CD8-positive, alpha-beta memory T cell (primary cell): ENCODE measurements at regions not wholly inside any gene's neighbourhood (a gene's known extent, or its start where the extent isn't known, plus 50 kb on each side); places are given as distances from the start of the nearest gene placed in this dataset.

Source experiments
- CTCF ChIA-PET: fragments of 350-600 bp; sonication (Branson Sonifier 250); formaldehyde crosslinking; loops from one replicate; lab custom pipeline; 2021; ENCODE audit warnings: antibody characterized with exemption; lab: Charles Lee
- POLR2A ChIA-PET: fragments of 350-600 bp; sonication (Branson Sonifier 250); formaldehyde crosslinking; loops from one replicate; lab custom pipeline; 2021; ENCODE audit warnings: antibody characterized with exemption; lab: Charles Lee
- DNase-seq, 5 donors: peaks; one replicate each; pipeline versions ENCODE4 v3.0.0 to v3.0.0-alpha.2; 2020 to 2022; ENCODE audit warnings: mixed read lengths in 1 of 5
- H3K27ac ChIP-seq: one replicate; pipeline ENCODE4 v1.7.0; 2013; ENCODE audit warnings: low read depth, mild to moderate bottlenecking, low read length, moderate library complexity
- H3K27me3 ChIP-seq: 2 replicates; pipeline ENCODE4 v1.7.0; 2013; ENCODE audit warnings: low read length, mild to moderate bottlenecking; ENCODE audit not compliant: insufficient read depth, poor library complexity, severe bottlenecking
- H3K36me3 ChIP-seq: 2 replicates; pipeline ENCODE4 v1.7.0; 2013; ENCODE audit warnings: mild to moderate bottlenecking, low read length, moderate library complexity; ENCODE audit not compliant: insufficient read depth
- H3K4me1 ChIP-seq: 2 replicates; pipeline ENCODE4 v1.7.0; 2013; ENCODE audit warnings: mild to moderate bottlenecking, low read length, moderate library complexity; ENCODE audit not compliant: insufficient read depth
- H3K4me3 ChIP-seq: 2 replicates; pipeline ENCODE4 v1.7.0; 2013; ENCODE audit warnings: mild to moderate bottlenecking, low read length
- H3K9me3 ChIP-seq: 2 replicates; pipeline ENCODE4 v1.7.0; 2013; ENCODE audit warnings: mild to moderate bottlenecking, low read length
- H3K27ac Mint-ChIP-seq, 8 donors: one replicate each; pipeline ENCODE4 v1.8.0; 2020 to 2021; ENCODE audit warnings: mixed read lengths in 8 of 8, mild to moderate bottlenecking in 6 of 8, inconsistent platforms in 3 of 8, moderate library complexity in 3 of 8
- H3K27me3 Mint-ChIP-seq, 2 donors: one replicate each; pipeline ENCODE4 v1.8.0; 2020 to 2021; ENCODE audit warnings: mixed read lengths in 2 of 2, mild to moderate bottlenecking in 1 of 2, moderate library complexity in 1 of 2
- H3K36me3 Mint-ChIP-seq, 3 donors: one replicate each; pipeline ENCODE4 v1.8.0; 2020 to 2021; ENCODE audit warnings: mixed read lengths in 3 of 3, inconsistent platforms in 1 of 3, mild to moderate bottlenecking in 1 of 3
- H3K4me1 Mint-ChIP-seq, 3 donors: one replicate each; pipeline ENCODE4 v1.8.0; 2020 to 2021; ENCODE audit warnings: mixed read lengths in 3 of 3, inconsistent platforms in 1 of 3, mild to moderate bottlenecking in 1 of 3
- H3K4me3 Mint-ChIP-seq, 7 donors: one replicate each; pipeline ENCODE4 v1.8.0; 2020 to 2021; ENCODE audit warnings: mixed read lengths in 7 of 7, mild to moderate bottlenecking in 6 of 7, moderate library complexity in 4 of 7, inconsistent platforms in 2 of 7
- H3K9me3 Mint-ChIP-seq, 5 donors: one replicate each; pipeline ENCODE4 v1.8.0; 2020 to 2022; ENCODE audit warnings: mixed read lengths in 5 of 5, mild to moderate bottlenecking in 3 of 5, moderate library complexity in 2 of 5, inconsistent platforms in 1 of 5

- no peak for DNase-seq
- H3K4me3 Mint-ChIP-seq = no peak overlapping the region
- CTCF ChIA-PET = no interaction called here
- H3K27me3 ChIP-seq = no peaks in the 10 kb centered on the region
- H3K9me3 Mint-ChIP-seq = no peaks in the 10 kb centered on the region
- POLR2A ChIA-PET = no interaction called here
- no peak overlapping the region for H3K27ac ChIP-seq
- no peak overlapping the region for H3K4me3 ChIP-seq
- H3K36me3 ChIP-seq = no peaks in the 10 kb centered on the region
- H3K4me1 Mint-ChIP-seq = no peaks in the 10 kb centered on the region
- no peaks in the 10 kb centered on the region for H3K4me1 ChIP-seq
- H3K9me3 ChIP-seq = no peaks in the 10 kb centered on the region
- H3K27ac Mint-ChIP-seq = no peak overlapping the region
- H3K36me3 Mint-ChIP-seq = no peaks in the 10 kb centered on the region
- peaks cover 0 to 17% of the 10 kb centered on the region in 2 donors for H3K27me3 Mint-ChIP-seq
Measured at GRCh38 chr1:67599085-67599484, 85.9 kb upstream of the GADD45A start.

DNA sequence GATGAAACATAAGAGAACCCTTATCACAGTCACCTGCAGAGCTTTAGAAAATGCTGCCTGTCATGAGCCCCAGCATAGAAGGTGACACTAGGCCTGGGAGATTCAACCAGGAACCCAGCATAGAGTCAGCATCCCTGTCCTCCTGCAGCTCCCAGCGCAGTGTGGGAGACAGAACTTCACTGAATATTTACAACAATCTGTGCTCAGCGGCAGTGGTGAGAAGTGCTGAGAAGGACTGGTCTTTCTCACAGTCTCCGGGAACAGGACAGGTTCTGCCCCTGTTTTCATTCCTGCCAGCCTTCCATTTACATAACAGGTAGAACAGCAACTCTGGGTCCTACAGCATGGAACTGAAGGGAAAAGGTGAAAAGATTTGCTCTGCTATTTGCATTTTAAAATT lies 83.5 kb upstream of the GADD45A start:
- no peak overlapping the region for H3K4me3 ChIP-seq
- Mint-ChIP-seq H3K27ac (no peak overlapping the region), H3K27me3 (peaks cover 2 to 20% of the 10 kb centered on the region in 2 donors), H3K9me3 (no peaks in the 10 kb centered on the region), H3K36me3 (no peaks in the 10 kb centered on the region), H3K4me3 (no peak overlapping the region), H3K4me1 (no peaks in the 10 kb centered on the region)
- no peaks in the 10 kb centered on the region for H3K4me1 ChIP-seq
- no peak overlapping the region for H3K27ac ChIP-seq
- no peaks in the 10 kb centered on the region for H3K9me3 ChIP-seq
- H3K36me3 ChIP-seq = no peaks in the 10 kb centered on the region
- no peak for DNase-seq
- CTCF ChIA-PET = no interaction called here
- POLR2A ChIA-PET = no interaction called here
- no peaks in the 10 kb centered on the region for H3K27me3 ChIP-seq

DNA sequence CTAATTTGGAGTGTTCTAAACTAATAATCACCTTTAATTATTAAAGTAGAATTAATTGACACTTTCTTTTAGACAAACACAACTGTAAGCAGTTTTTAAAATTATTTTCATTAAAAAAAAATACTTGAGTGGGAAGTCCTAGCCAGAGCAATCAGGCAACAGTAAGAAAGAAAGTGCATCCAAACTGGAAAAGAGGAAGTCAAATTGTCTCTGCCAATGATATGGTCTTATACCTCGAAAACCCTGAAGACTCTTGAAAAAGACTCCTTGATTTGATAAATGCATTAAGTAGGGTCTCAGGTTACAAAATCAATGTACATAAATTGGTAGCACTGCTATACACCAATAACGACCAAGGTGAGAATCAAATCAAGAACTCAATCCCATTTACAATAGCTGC lies 83.0 kb upstream of the GADD45A start:
- Mint-ChIP-seq H3K27me3 (peaks cover 2 to 20% of the 10 kb centered on the region in 2 donors), H3K4me3 (no peak overlapping the region), H3K9me3 (no peaks in the 10 kb centered on the region), H3K4me1 (no peaks in the 10 kb centered on the region), H3K27ac (no peak overlapping the region), H3K36me3 (no peaks in the 10 kb centered on the region)
- ChIA-PET POLR2A (no interaction called here), CTCF (no interaction called here)
- H3K4me3 ChIP-seq = no peak overlapping the region
- no peaks in the 10 kb centered on the region for H3K4me1 ChIP-seq
- H3K36me3 ChIP-seq = no peaks in the 10 kb centered on the region
- no peaks in the 10 kb centered on the region for H3K9me3 ChIP-seq
- H3K27ac ChIP-seq = no peak overlapping the region
- no peak for DNase-seq
- H3K27me3 ChIP-seq = no peaks in the 10 kb centered on the region

GRCh38 chr1:67604778-67605177 lies 80.2 kb upstream of the GADD45A start:
- H3K9me3 ChIP-seq = no peaks in the 10 kb centered on the region
- POLR2A ChIA-PET = interaction anchor here (0.5 kb wide), 1 partner anchor 198 kb away, joined by 3 read pairs; no protein-coding TSS in a partner anchor
- Mint-ChIP-seq H3K27me3 (peaks cover 2 to 20% of the 10 kb centered on the region in 2 donors), H3K4me3 (no peak overlapping the region), H3K4me1 (peaks cover 0 to 7% (median 4%) of the 10 kb centered on the region in 3 donors), H3K36me3 (no peaks in the 10 kb centered on the region), H3K9me3 (no peaks in the 10 kb centered on the region), H3K27ac (no peak overlapping the region)
- no peak overlapping the region for H3K4me3 ChIP-seq
- no peaks in the 10 kb centered on the region for H3K36me3 ChIP-seq
- DNase-seq = no peak
- no peaks in the 10 kb centered on the region for H3K27me3 ChIP-seq
- no peak overlapping the region for H3K27ac ChIP-seq
- CTCF ChIA-PET = no interaction called here
- no peaks in the 10 kb centered on the region for H3K4me1 ChIP-seq

DNA sequence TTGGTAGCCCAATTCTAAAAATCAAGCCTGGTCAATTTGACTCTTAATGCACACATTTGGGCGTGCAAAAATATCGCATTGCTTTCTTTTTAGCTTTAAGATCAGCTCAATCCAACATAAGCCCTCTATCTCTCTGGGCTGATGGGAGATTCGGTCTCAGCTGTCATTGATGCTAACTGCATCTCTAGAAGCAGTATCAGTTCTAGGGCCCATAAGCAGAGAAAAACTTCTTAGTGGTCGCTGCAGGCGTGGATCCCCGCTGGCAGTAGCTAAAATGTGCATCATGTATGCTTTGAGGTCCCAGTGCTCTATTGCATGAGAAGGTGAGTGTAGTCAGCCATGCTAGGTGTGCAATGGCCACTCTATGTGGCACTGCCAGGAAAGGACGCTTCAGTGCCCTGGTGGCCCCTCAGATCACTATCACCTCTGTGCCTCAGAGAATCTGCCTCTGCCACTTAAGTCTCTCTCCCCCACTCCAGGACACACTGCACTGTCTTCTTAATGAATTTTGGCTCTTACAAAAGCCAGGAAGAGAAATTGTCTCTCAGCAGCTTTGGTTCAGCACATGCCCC lies 79.7 kb upstream of the GADD45A start:
- H3K27ac Mint-ChIP-seq = no peak overlapping the region
- no peak overlapping the region for H3K4me3 Mint-ChIP-seq
- CTCF ChIA-PET = no interaction called here

DNA sequence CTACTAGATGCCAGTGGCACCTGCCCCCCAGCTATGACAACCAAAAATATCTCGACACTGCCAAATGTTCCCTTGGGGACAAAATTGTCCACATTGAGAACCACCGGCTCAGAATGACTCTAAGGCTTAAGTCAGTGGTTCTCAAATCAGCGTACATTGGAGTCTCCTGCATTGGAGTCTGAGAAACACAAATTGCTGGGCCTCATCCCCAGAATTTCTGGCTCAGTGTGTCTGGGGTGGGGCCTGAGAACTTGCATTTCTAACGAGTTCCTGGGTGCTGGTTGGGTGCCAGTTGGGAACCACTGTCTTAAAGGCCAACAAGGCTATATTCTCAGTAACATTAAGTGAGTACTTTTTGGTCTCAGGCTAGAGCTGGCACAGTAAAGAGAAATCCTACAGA lies 77.7 kb upstream of the GADD45A start:
- H3K9me3 Mint-ChIP-seq = no peaks in the 10 kb centered on the region
- Histone ChIP-seq H3K4me3 (no peak overlapping the region), H3K4me1 (no peaks in the 10 kb centered on the region), H3K36me3 (no peaks in the 10 kb centered on the region), H3K27me3 (no peaks in the 10 kb centered on the region), H3K9me3 (no peaks in the 10 kb centered on the region), H3K27ac (no peak overlapping the region)
- POLR2A ChIA-PET = no interaction called here
- H3K4me3 Mint-ChIP-seq = no peak overlapping the region
- no peaks in the 10 kb centered on the region for H3K36me3 Mint-ChIP-seq
- CTCF ChIA-PET = interaction anchor here (1.3 kb wide), 1 partner anchor 153 kb away, joined by 3 read pairs; no protein-coding TSS in a partner anchor
- peaks cover 0 to 7% (median 4%) of the 10 kb centered on the region in 3 donors for H3K4me1 Mint-ChIP-seq
- DNase-seq = no peak
- peaks cover 2 to 13% of the 10 kb centered on the region in 2 donors for H3K27me3 Mint-ChIP-seq
- H3K27ac Mint-ChIP-seq = peak overlapping the region in 1 of 8 donors; percentile 63

More for the DNA sequence above, 79.7 kb upstream of the GADD45A start:
- Histone ChIP-seq H3K4me3 (no peak overlapping the region), H3K27ac (no peak overlapping the region), H3K9me3 (no peaks in the 10 kb centered on the region), H3K27me3 (no peaks in the 10 kb centered on the region), H3K4me1 (no peaks in the 10 kb centered on the region), H3K36me3 (no peaks in the 10 kb centered on the region)
- H3K27me3 Mint-ChIP-seq = peaks cover 2 to 20% of the 10 kb centered on the region in 2 donors
- POLR2A ChIA-PET = interaction anchor here (0.5 kb wide), 1 partner anchor 198 kb away, joined by 3 read pairs; no protein-coding TSS in a partner anchor
- H3K9me3 Mint-ChIP-seq = no peaks in the 10 kb centered on the region
- DNase-seq = no peak
- no peaks in the 10 kb centered on the region for H3K36me3 Mint-ChIP-seq
- peaks cover 0 to 7% (median 4%) of the 10 kb centered on the region in 3 donors for H3K4me1 Mint-ChIP-seq

DNA sequence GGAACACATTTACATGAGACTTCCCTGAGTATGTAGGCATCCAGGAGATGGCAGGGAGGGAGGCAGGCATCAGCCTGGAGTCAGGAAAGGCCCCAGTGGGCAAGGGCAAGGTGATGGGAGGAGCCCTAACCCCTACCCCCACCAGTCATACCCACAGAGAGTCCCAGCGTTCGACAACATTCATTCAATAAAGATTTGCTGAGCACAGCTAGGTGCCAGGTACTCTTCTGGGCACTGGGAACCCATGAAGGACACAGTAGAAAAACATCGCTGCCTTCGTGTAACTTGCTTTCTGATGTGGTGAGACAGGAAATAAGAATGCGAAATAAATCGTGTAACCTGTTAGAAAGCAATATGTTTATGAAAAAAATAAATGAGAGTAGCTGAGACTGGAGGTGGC lies 77.3 kb upstream of the GADD45A start:
- H3K36me3 ChIP-seq = no peaks in the 10 kb centered on the region
- Mint-ChIP-seq H3K9me3 (no peaks in the 10 kb centered on the region), H3K4me1 (peaks cover 0 to 7% (median 4%) of the 10 kb centered on the region in 3 donors), H3K27me3 (peaks cover 2 to 13% of the 10 kb centered on the region in 2 donors), H3K4me3 (no peak overlapping the region), H3K27ac (peak overlapping the region in 1 of 8 donors; percentile 63), H3K36me3 (no peaks in the 10 kb centered on the region)
- ChIA-PET POLR2A (no interaction called here), CTCF (interaction anchor here (1.3 kb wide), 1 partner anchor 152 kb away, joined by 3 read pairs; no protein-coding TSS in a partner anchor)
- H3K27me3 ChIP-seq = no peaks in the 10 kb centered on the region
- H3K27ac ChIP-seq = no peak overlapping the region
- DNase-seq = peak in 1 of 5 donors; percentile 23
- H3K9me3 ChIP-seq = no peaks in the 10 kb centered on the region
- no peak overlapping the region for H3K4me3 ChIP-seq
- no peaks in the 10 kb centered on the region for H3K4me1 ChIP-seq

- Histone ChIP-seq H3K9me3 (no peaks in the 10 kb centered on the region), H3K36me3 (no peaks in the 10 kb centered on the region), H3K27ac (no peak overlapping the region), H3K4me1 (no peaks in the 10 kb centered on the region), H3K27me3 (no peaks in the 10 kb centered on the region), H3K4me3 (no peak overlapping the region)
- ChIA-PET POLR2A (no interaction called here), CTCF (no interaction called here)
- Mint-ChIP-seq H3K27ac (no peak overlapping the region), H3K27me3 (peaks cover 2 to 13% of the 10 kb centered on the region in 2 donors), H3K4me1 (peaks cover 0 to 7% (median 4%) of the 10 kb centered on the region in 3 donors), H3K4me3 (no peak overlapping the region), H3K36me3 (no peaks in the 10 kb centered on the region), H3K9me3 (no peaks in the 10 kb centered on the region)
- DNase-seq = no peak
Measured at GRCh38 chr1:67608661-67609576, 76.1 kb upstream of the GADD45A start.
